C4-2B (cell line): ENCODE measurements at regions not wholly inside any gene's neighbourhood (a gene's known extent, or its start where the extent isn't known, plus 50 kb on each side); places are given as distances from the start of the nearest gene placed in this dataset.

Source experiments
- CTCF ChIP-seq: fragments of 450-650 bp; conservative IDR thresholded peaks from 2 replicates; pipeline ENCODE4 v1.5.1; 2017; ENCODE audit warnings: mild to moderate bottlenecking
- ZFX ChIP-seq: fragments of 450-650 bp; IDR thresholded peaks from 2 replicates; pipeline ENCODE4 v1.6.1; 2017

GRCh38 chr3:66712210-66712609, 211.4 kb upstream of the LRIG1 start:
- no peak for TF ChIP-seq CTCF
- TF ChIP-seq ZFX: no peak
